Activated T-cell treated with anti-CD3 and anti-CD28 coated beads, Interleukin-2, amount 50 U/mL, for 24 hours (primary cell): ENCODE measurements at regions not wholly inside any gene's neighbourhood (a gene's known extent, or its start where the extent isn't known, plus 50 kb on each side); places are given as distances from the start of the nearest gene placed in this dataset.

Source experiments
- DNase-seq: peaks from one replicate; pipeline ENCODE4 v3.0.0-alpha.2; 2020
- H3K27ac Mint-ChIP-seq: 2 replicates; pipeline ENCODE4 v1.8.0; 2020; ENCODE audit warnings: mild to moderate bottlenecking, mixed read lengths
- H3K27me3 Mint-ChIP-seq: 2 replicates; pipeline ENCODE4 v1.8.0; 2020; ENCODE audit warnings: mixed read lengths
- H3K36me3 Mint-ChIP-seq: 2 replicates; pipeline ENCODE4 v1.8.0; 2020; ENCODE audit warnings: low read depth, mixed read lengths
- H3K4me1 Mint-ChIP-seq: 2 replicates; pipeline ENCODE4 v1.8.0; 2020; ENCODE audit warnings: low read depth, mixed read lengths
- H3K4me3 Mint-ChIP-seq: 2 replicates; pipeline ENCODE4 v1.8.0; 2020; ENCODE audit warnings: mild to moderate bottlenecking, moderate library complexity, mixed read lengths
- H3K9me3 Mint-ChIP-seq: 2 replicates; pipeline ENCODE4 v1.8.0; 2020; ENCODE audit warnings: mixed read lengths

GRCh38 chr19:28736528-28736927 is 476.4 kb downstream of the UQCRFS1 start:
- Mint-ChIP-seq H3K36me3 (no peaks in the 10 kb centered on the region), H3K27ac (no peak overlapping the region), H3K27me3 (no peaks in the 10 kb centered on the region), H3K9me3 (no peaks in the 10 kb centered on the region), H3K4me1 (peaks cover 4% of the 10 kb centered on the region), H3K4me3 (no peak overlapping the region)
- no peak for DNase-seq

- Mint-ChIP-seq H3K9me3 (no peaks in the 10 kb centered on the region), H3K4me3 (no peak overlapping the region), H3K4me1 (peaks cover 5% of the 10 kb centered on the region), H3K27ac (no peak overlapping the region), H3K27me3 (peaks cover 30% of the 10 kb centered on the region), H3K36me3 (no peaks in the 10 kb centered on the region)
- DNase-seq = no peak
Observed at GRCh38 chr19:28731577-28731976, 481.4 kb downstream of the UQCRFS1 start.

GRCh38 chr19:28730791-28731512 is 482.0 kb downstream of the UQCRFS1 start:
- Mint-ChIP-seq H3K36me3 (no peaks in the 10 kb centered on the region), H3K27me3 (peaks cover 34% of the 10 kb centered on the region)

GRCh38 chr19:28727480-28728159 is 485.3 kb downstream of the UQCRFS1 start:
- peak; percentile 56 for DNase-seq
- peaks cover 5% of the 10 kb centered on the region for H3K4me1 Mint-ChIP-seq
- H3K27ac Mint-ChIP-seq = no peak overlapping the region
- peak overlapping the region; percentile 25 for H3K4me3 Mint-ChIP-seq
- H3K36me3 Mint-ChIP-seq = no peaks in the 10 kb centered on the region
- peaks cover 45% of the 10 kb centered on the region for H3K27me3 Mint-ChIP-seq
- H3K9me3 Mint-ChIP-seq = no peaks in the 10 kb centered on the region

More at GRCh38 chr19:28730791-28731512, 482.0 kb downstream of the UQCRFS1 start:
- Mint-ChIP-seq H3K4me3 (no peak overlapping the region), H3K4me1 (peaks cover 5% of the 10 kb centered on the region), H3K27ac (no peak overlapping the region), H3K9me3 (no peaks in the 10 kb centered on the region)
- DNase-seq = no peak

- no peaks in the 10 kb centered on the region for H3K36me3 Mint-ChIP-seq
- no peak overlapping the region for H3K27ac Mint-ChIP-seq
- peaks cover 5% of the 10 kb centered on the region for H3K4me1 Mint-ChIP-seq
- DNase-seq = no peak
- peak overlapping the region; percentile 29 for H3K4me3 Mint-ChIP-seq
- H3K9me3 Mint-ChIP-seq = no peaks in the 10 kb centered on the region
- peaks cover 45% of the 10 kb centered on the region for H3K27me3 Mint-ChIP-seq
Observed at GRCh38 chr19:28726533-28727479, 486.1 kb downstream of the UQCRFS1 start.

GRCh38 chr19:28718909-28719308 is 494.0 kb downstream of the UQCRFS1 start:
- Mint-ChIP-seq H3K9me3 (peaks cover 3% of the 10 kb centered on the region), H3K27ac (no peak overlapping the region), H3K27me3 (peaks cover 3% of the 10 kb centered on the region), H3K4me1 (no peaks in the 10 kb centered on the region), H3K36me3 (no peaks in the 10 kb centered on the region), H3K4me3 (no peak overlapping the region)
- no peak for DNase-seq

GRCh38 chr19:28715157-28715556 is 497.8 kb downstream of the UQCRFS1 start:
- DNase-seq = no peak
- Mint-ChIP-seq H3K36me3 (no peaks in the 10 kb centered on the region), H3K4me1 (no peaks in the 10 kb centered on the region), H3K9me3 (peaks cover 3% of the 10 kb centered on the region), H3K27ac (no peak overlapping the region), H3K4me3 (no peak overlapping the region), H3K27me3 (no peaks in the 10 kb centered on the region)

GRCh38 chr19:28711411-28711810 is 501.5 kb downstream of the UQCRFS1 start:
- Mint-ChIP-seq H3K36me3 (no peaks in the 10 kb centered on the region), H3K27me3 (peaks cover 2% of the 10 kb centered on the region), H3K27ac (no peak overlapping the region), H3K4me3 (no peak overlapping the region), H3K4me1 (no peaks in the 10 kb centered on the region), H3K9me3 (no peaks in the 10 kb centered on the region)
- DNase-seq = no peak

- Mint-ChIP-seq H3K36me3 (no peaks in the 10 kb centered on the region), H3K4me1 (no peaks in the 10 kb centered on the region), H3K4me3 (no peak overlapping the region), H3K27ac (no peak overlapping the region), H3K9me3 (no peaks in the 10 kb centered on the region), H3K27me3 (peaks cover 2% of the 10 kb centered on the region)
- no peak for DNase-seq
Observed at GRCh38 chr19:28710278-28710677, 502.7 kb downstream of the UQCRFS1 start.

- no peak overlapping the region for H3K27ac Mint-ChIP-seq
- H3K9me3 Mint-ChIP-seq = no peaks in the 10 kb centered on the region
- no peak for DNase-seq
- no peaks in the 10 kb centered on the region for H3K4me1 Mint-ChIP-seq
- H3K27me3 Mint-ChIP-seq = peaks cover 2% of the 10 kb centered on the region
- H3K36me3 Mint-ChIP-seq = no peaks in the 10 kb centered on the region
- H3K4me3 Mint-ChIP-seq = no peak overlapping the region
Observed at GRCh38 chr19:28706693-28707092, 506.3 kb downstream of the UQCRFS1 start.

- no peak overlapping the region for H3K27ac Mint-ChIP-seq
- no peaks in the 10 kb centered on the region for H3K4me1 Mint-ChIP-seq
- DNase-seq = no peak
- H3K4me3 Mint-ChIP-seq = no peak overlapping the region
- H3K9me3 Mint-ChIP-seq = no peaks in the 10 kb centered on the region
- no peaks in the 10 kb centered on the region for H3K36me3 Mint-ChIP-seq
- H3K27me3 Mint-ChIP-seq = peaks cover 2% of the 10 kb centered on the region
Observed at GRCh38 chr19:28705008-28705407, 507.9 kb downstream of the UQCRFS1 start.

GRCh38 chr19:28703400-28703956 is 509.5 kb downstream of the UQCRFS1 start:
- Mint-ChIP-seq H3K27me3 (no peaks in the 10 kb centered on the region), H3K4me3 (no peak overlapping the region), H3K27ac (no peak overlapping the region), H3K4me1 (no peaks in the 10 kb centered on the region), H3K9me3 (no peaks in the 10 kb centered on the region), H3K36me3 (no peaks in the 10 kb centered on the region)
- DNase-seq = no peak

GRCh38 chr19:28701491-28701890 is 511.5 kb downstream of the UQCRFS1 start:
- H3K27ac Mint-ChIP-seq = no peak overlapping the region
- DNase-seq = no peak
- H3K4me3 Mint-ChIP-seq = no peak overlapping the region
- no peaks in the 10 kb centered on the region for H3K4me1 Mint-ChIP-seq
- H3K27me3 Mint-ChIP-seq = no peaks in the 10 kb centered on the region
- no peaks in the 10 kb centered on the region for H3K36me3 Mint-ChIP-seq
- H3K9me3 Mint-ChIP-seq = no peaks in the 10 kb centered on the region

GRCh38 chr19:28700176-28700575 is 512.8 kb downstream of the UQCRFS1 start:
- no peak for DNase-seq
- H3K4me1 Mint-ChIP-seq = no peaks in the 10 kb centered on the region
- H3K9me3 Mint-ChIP-seq = no peaks in the 10 kb centered on the region
- H3K4me3 Mint-ChIP-seq = no peak overlapping the region
- no peaks in the 10 kb centered on the region for H3K36me3 Mint-ChIP-seq
- no peak overlapping the region for H3K27ac Mint-ChIP-seq
- peaks cover under 1% of the 10 kb centered on the region for H3K27me3 Mint-ChIP-seq
